ENCODE measurements at regions not wholly inside any gene's neighbourhood (a gene's known extent, or its start where the extent isn't known, plus 50 kb on each side); places are given as distances from the start of the nearest gene placed in this dataset.

DNA sequence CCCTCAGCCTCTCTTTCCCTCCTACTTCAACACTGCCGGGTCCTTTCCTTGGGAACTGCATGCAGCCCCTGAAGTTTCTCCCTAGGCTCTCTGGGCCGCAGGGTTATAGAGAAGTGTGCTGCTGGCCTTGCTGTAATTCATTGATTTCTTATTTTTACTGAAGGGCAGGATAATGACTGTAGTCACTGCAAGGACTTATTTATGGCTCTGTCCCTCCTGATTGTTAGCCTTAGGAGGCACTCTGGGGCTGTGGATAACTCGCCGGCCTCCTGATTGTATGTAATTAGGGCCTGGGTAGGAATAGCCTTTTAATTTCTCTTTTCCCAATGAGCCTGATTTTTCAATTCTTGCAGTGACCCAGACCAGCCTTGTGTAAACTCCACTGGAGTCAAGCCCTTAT lies 138.3 kb upstream of the CDH13 start:
- H3K27me3 ChIP-seq (ENCODE audit: insufficient read depth, low read length), result no peaks in the 10 kb centered on the region
- H3K79me2 ChIP-seq (ENCODE audit: insufficient read depth, low read length), result no peaks in the 10 kb centered on the region
- H2AFZ ChIP-seq (ENCODE audit: low read length), result no peak overlapping the region
- no peaks in the 10 kb centered on the region for H3K36me3 ChIP-seq (ENCODE audit: insufficient read depth, low read length)
- H3K4me2 ChIP-seq (ENCODE audit: insufficient read depth, low read length), result no peak overlapping the region
- H4K20me1 ChIP-seq (ENCODE audit: insufficient read depth, low read length), result no peaks in the 10 kb centered on the region
- H3K27ac ChIP-seq (ENCODE audit: low read depth, low read length), result no peak overlapping the region
- TF ChIP-seq, protein P1, sequence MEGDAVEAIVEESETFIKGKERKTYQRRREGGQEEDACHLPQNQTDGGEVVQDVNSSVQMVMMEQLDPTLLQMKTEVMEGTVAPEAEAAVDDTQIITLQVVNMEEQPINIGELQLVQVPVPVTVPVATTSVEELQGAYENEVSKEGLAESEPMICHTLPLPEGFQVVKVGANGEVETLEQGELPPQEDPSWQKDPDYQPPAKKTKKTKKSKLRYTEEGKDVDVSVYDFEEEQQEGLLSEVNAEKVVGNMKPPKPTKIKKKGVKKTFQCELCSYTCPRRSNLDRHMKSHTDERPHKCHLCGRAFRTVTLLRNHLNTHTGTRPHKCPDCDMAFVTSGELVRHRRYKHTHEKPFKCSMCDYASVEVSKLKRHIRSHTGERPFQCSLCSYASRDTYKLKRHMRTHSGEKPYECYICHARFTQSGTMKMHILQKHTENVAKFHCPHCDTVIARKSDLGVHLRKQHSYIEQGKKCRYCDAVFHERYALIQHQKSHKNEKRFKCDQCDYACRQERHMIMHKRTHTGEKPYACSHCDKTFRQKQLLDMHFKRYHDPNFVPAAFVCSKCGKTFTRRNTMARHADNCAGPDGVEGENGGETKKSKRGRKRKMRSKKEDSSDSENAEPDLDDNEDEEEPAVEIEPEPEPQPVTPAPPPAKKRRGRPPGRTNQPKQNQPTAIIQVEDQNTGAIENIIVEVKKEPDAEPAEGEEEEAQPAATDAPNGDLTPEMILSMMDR (IDR thresholded peaks at IDR 0.05; ENCODE audit: extremely low read depth, low read depth, low read length), result no peak
- H3K4me1 ChIP-seq (ENCODE audit: insufficient read depth, low read length), result no peaks in the 10 kb centered on the region
- DNase-seq (ENCODE audit: insufficient read length, low spot score, missing footprints), result no peak
- H3K4me3 ChIP-seq (ENCODE audit: insufficient read depth, low read length), result no peak overlapping the region
- no peaks in the 10 kb centered on the region for H3K9me3 ChIP-seq (ENCODE audit: low read depth, low read length)

GRCh38 chr16:82481455-82481854 lies 145.3 kb upstream of the CDH13 start:
- H3K27me3 ChIP-seq (ENCODE audit: insufficient read depth, low read length), result no peaks in the 10 kb centered on the region
- H3K9me3 ChIP-seq (ENCODE audit: low read depth, low read length), result no peaks in the 10 kb centered on the region
- no peaks in the 10 kb centered on the region for H3K36me3 ChIP-seq (ENCODE audit: insufficient read depth, low read length)
- H2AFZ ChIP-seq (ENCODE audit: low read length), result no peak overlapping the region
- no peak overlapping the region for H3K27ac ChIP-seq (ENCODE audit: low read depth, low read length)
- no peaks in the 10 kb centered on the region for H3K79me2 ChIP-seq (ENCODE audit: insufficient read depth, low read length)
- no peaks in the 10 kb centered on the region for H4K20me1 ChIP-seq (ENCODE audit: insufficient read depth, low read length)
- TF ChIP-seq, protein P1 (IDR thresholded peaks at IDR 0.05; ENCODE audit: extremely low read depth, low read depth, low read length), result no peak
- H3K4me1 ChIP-seq (ENCODE audit: insufficient read depth, low read length), result no peaks in the 10 kb centered on the region
- H3K4me2 ChIP-seq (ENCODE audit: insufficient read depth, low read length), result no peak overlapping the region
- no peak overlapping the region for H3K4me3 ChIP-seq (ENCODE audit: insufficient read depth, low read length)
- no peak for DNase-seq (ENCODE audit: insufficient read length, low spot score, missing footprints)

DNA sequence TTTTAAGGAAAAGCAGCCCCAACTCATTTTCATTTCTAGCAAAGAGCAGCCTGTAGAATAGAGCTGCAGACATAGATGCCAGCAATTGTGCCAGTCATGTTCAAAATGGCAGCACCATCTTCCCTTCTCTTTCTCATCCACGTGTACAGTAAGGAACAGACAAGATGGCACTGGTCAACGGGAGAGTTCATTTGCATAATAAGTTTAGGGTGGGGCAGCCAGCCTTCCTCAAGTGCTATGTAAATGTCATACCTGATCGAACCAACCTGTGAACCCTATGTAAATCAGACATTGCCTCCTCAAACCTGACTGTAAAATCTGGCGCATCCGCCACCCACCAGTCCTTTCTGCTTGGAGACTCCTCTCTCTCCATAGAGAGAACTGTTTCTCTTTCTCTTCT lies 150.0 kb upstream of the CDH13 start:
- Histone ChIP-seq H4K20me1 (ENCODE audit: insufficient read depth, low read length) (no peaks in the 10 kb centered on the region), H2AFZ (ENCODE audit: low read length) (no peak overlapping the region), H3K79me2 (ENCODE audit: insufficient read depth, low read length) (no peaks in the 10 kb centered on the region), H3K9me3 (ENCODE audit: low read depth, low read length) (no peaks in the 10 kb centered on the region), H3K4me1 (ENCODE audit: insufficient read depth, low read length) (no peaks in the 10 kb centered on the region), H3K36me3 (ENCODE audit: insufficient read depth, low read length) (no peaks in the 10 kb centered on the region), H3K27me3 (ENCODE audit: insufficient read depth, low read length) (no peaks in the 10 kb centered on the region), H3K4me2 (ENCODE audit: insufficient read depth, low read length) (no peak overlapping the region), H3K27ac (ENCODE audit: low read depth, low read length) (no peak overlapping the region), H3K4me3 (ENCODE audit: insufficient read depth, low read length) (no peak overlapping the region)
- TF ChIP-seq, protein P1 (IDR thresholded peaks at IDR 0.05; ENCODE audit: extremely low read depth, low read depth, low read length), result no peak
- no peak for DNase-seq (ENCODE audit: insufficient read length, low spot score, missing footprints)

DNA sequence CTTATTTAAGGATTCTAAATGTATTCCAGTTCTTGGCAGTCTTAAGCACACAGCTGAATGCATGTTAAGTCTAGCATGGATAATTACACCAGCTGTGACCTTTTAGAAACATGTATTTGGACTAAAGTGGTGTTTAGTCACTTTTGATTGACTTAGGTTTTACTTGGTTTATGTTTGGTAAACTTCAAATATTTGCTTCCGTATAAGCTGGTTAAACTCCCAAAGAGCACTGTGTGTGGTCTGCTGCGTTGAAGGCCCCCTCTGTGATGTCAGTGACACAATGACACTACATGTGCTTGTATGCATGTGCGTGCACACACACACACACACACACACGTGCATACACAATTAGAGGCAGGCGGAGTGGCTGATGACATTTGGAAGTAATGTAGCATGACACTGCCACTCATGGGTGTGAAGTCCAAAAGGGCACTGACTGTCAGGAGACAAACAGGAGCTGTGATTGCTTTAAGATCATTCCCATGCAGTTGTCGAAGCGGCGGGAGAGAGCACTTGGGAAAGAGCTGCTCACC lies 156.1 kb upstream of the CDH13 start:
- Histone ChIP-seq H2AFZ (ENCODE audit: low read length) (no peak overlapping the region), H3K27ac (ENCODE audit: low read depth, low read length) (no peak overlapping the region), H3K4me3 (ENCODE audit: insufficient read depth, low read length) (no peak overlapping the region), H3K79me2 (ENCODE audit: insufficient read depth, low read length) (no peaks in the 10 kb centered on the region), H3K27me3 (ENCODE audit: insufficient read depth, low read length) (no peaks in the 10 kb centered on the region), H3K4me2 (ENCODE audit: insufficient read depth, low read length) (no peak overlapping the region), H3K36me3 (ENCODE audit: insufficient read depth, low read length) (no peaks in the 10 kb centered on the region), H4K20me1 (ENCODE audit: insufficient read depth, low read length) (no peaks in the 10 kb centered on the region), H3K4me1 (ENCODE audit: insufficient read depth, low read length) (no peaks in the 10 kb centered on the region), H3K9me3 (ENCODE audit: low read depth, low read length) (no peaks in the 10 kb centered on the region)
- DNase-seq (ENCODE audit: insufficient read length, low spot score, missing footprints), result no peak
- TF ChIP-seq, protein P1 (IDR thresholded peaks at IDR 0.05; ENCODE audit: extremely low read depth, low read depth, low read length), result no peak

Measured in osteoblast (primary cell).